A549 (cell line): ENCODE measurements at regions not wholly inside any gene's neighbourhood (a gene's known extent, or its start where the extent isn't known, plus 50 kb on each side); places are given as distances from the start of the nearest gene placed in this dataset.

ENCODE experiments used
- ATAC-seq, 2 experiments: fragments of 200-7000 bp in 1 of 2; fragments of >200 bp in 1 of 2; cut with Nextera tagmentation in 1 of 2; cut with Tn5 transposase in 1 of 2; 3 replicates each; pipeline versions ENCODE4 v1.8.0 to v1.9.1; 2018 to 2020; ENCODE audit warnings: mild to moderate bottlenecking in 1 of 2, moderate library complexity in 1 of 2
- CTCF ChIA-PET: fragments of 300-600 bp; sonication (Branson Sonifier 250); formaldehyde crosslinking; extraction: SDS; loops from one replicate; lab custom pipeline; 2021; ENCODE audit warnings: antibody characterized with exemption, inconsistent platforms; lab: Yijun Ruan, JAX
- POLR2A ChIA-PET: fragments of 350-600 bp; formaldehyde crosslinking; extraction: SDS; loops from one replicate; lab custom pipeline; 2021; ENCODE audit warnings: antibody characterized with exemption, inconsistent platforms; lab: Yijun Ruan, JAX
- DNase-seq, 2 experiments: peaks; one replicate each; pipeline versions ENCODE4 v3.0.0 to v3.0.0-alpha.2; 2011 to 2016; ENCODE audit warnings: low read depth in 1 of 2, low spot score in 1 of 2
- FAIRE-seq: peaks from 2 replicates; lab custom pipeline; 2011; peaks lifted over from hg19 to GRCh38; lab: Jason Lieb, UNC
- H3K27ac ChIP-seq, 2 experiments: fragments of >200 bp; sonication (Bioruptor Twin); formaldehyde crosslinking; 3 replicates each; pipeline ENCODE4 v1.5.1; 2016 to 2017
- H3K4me1 ChIP-seq: fragments of >200 bp; sonication (Bioruptor Twin); formaldehyde crosslinking; 3 replicates; pipeline ENCODE4 v1.6.1; 2016
- H3K4me2 ChIP-seq: fragments of >200 bp; sonication (Bioruptor Twin); formaldehyde crosslinking; 3 replicates; pipeline ENCODE4 v1.6.1; 2016
- H3K4me3 ChIP-seq: fragments of >200 bp; sonication (Bioruptor Twin); formaldehyde crosslinking; 3 replicates; pipeline ENCODE4 v1.5.1; 2016
- H3K9me3 ChIP-seq: fragments of >200 bp; sonication (Bioruptor Twin); formaldehyde crosslinking; 3 replicates; pipeline ENCODE4 v1.6.1; 2016
- CBX2 ChIP-seq: fragments of 200-600 bp; sonication (generic); IDR thresholded peaks from 2 replicates; pipeline ENCODE4 v1.6.1; 2016; ENCODE audit warnings: low read depth, mild to moderate bottlenecking, borderline replicate concordance
- CBX8 ChIP-seq: fragments of 200-600 bp; sonication (generic); IDR thresholded peaks from 2 replicates; pipeline ENCODE4 v1.6.1; 2016
- CTCF ChIP-seq: fragments of >200 bp; sonication (Bioruptor Twin); formaldehyde crosslinking; IDR thresholded peaks from 3 replicates; pipeline ENCODE4 v1.5.1; 2016
- E2F6 ChIP-seq: IDR thresholded peaks from 2 replicates; pipeline ENCODE4 v1.6.1; 2012; ENCODE audit warnings: low read depth, borderline replicate concordance
- EHMT2 ChIP-seq: fragments of 200-600 bp; sonication (generic); IDR thresholded peaks from 2 replicates; pipeline ENCODE4 v1.6.1; 2016; ENCODE audit warnings: antibody characterized with exemption, low read depth, mild to moderate bottlenecking, moderate library complexity
- EP300 ChIP-seq, 2 experiments: fragments of >200 bp; sonication (Bioruptor Twin); formaldehyde crosslinking; IDR thresholded peaks; 2 replicates in 1 of 2; 3 replicates in 1 of 2; pipeline ENCODE4 v1.6.1; 2016 to 2017
- FOSB ChIP-seq: fragments of 250-450 bp; sonication (Bioruptor Pico); IDR thresholded peaks from 2 replicates; pipeline ENCODE4 v1.5.0; 2020; ENCODE audit warnings: mild to moderate bottlenecking, moderate library complexity
- FOSL2 ChIP-seq, 2 experiments: fragments of 450-650 bp in 1 of 2; fragments of >200 bp in 1 of 2; sonication (Bioruptor Twin) in 1 of 2; formaldehyde crosslinking; IDR thresholded peaks; 2 replicates each; pipeline versions ENCODE4 v1.5.0 to v1.6.1; 2016 to 2020; ENCODE audit warnings: mild to moderate bottlenecking in 1 of 2, moderate library complexity in 1 of 2
- GATA3 ChIP-seq: IDR thresholded peaks from 2 replicates; pipeline ENCODE4 v1.6.1; 2012; ENCODE audit warnings: borderline replicate concordance
- HEYL ChIP-seq: fragments of 250-450 bp; sonication (Bioruptor Pico); IDR thresholded peaks from 2 replicates; pipeline ENCODE4 v1.8.0; 2021; ENCODE audit warnings: mild to moderate bottlenecking, moderate library complexity
- HOXB13 ChIP-seq: fragments of 250-450 bp; sonication (Bioruptor Pico); IDR thresholded peaks from 2 replicates; pipeline ENCODE4 v1.5.0; 2020; ENCODE audit warnings: low read depth, mild to moderate bottlenecking, moderate library complexity
- HOXB5 ChIP-seq: fragments of 250-450 bp; sonication (Bioruptor Pico); IDR thresholded peaks from 2 replicates; pipeline ENCODE4 v1.5.0; 2020; ENCODE audit warnings: mild to moderate bottlenecking, moderate library complexity
- MAZ ChIP-seq: fragments of 150-350 bp; IDR thresholded peaks from 2 replicates; pipeline ENCODE4 v1.6.1; 2014; ENCODE audit warnings: antibody characterized with exemption, low read depth, low read length, borderline replicate concordance
- MYC ChIP-seq: IDR thresholded peaks from 2 replicates; pipeline ENCODE4 v1.6.1; 2012; ENCODE audit warnings: mild to moderate bottlenecking, inconsistent platforms, low read length, improper control_type of control experiment, borderline replicate concordance
- NPAS2 ChIP-seq: fragments of 250-450 bp; sonication (Bioruptor Pico); IDR thresholded peaks from 2 replicates; pipeline ENCODE4 v1.8.0; 2022; ENCODE audit warnings: mild to moderate bottlenecking, moderate library complexity, borderline replicate concordance
- PBX3 ChIP-seq: IDR thresholded peaks from 2 replicates; pipeline ENCODE4 v1.6.1; 2012
- PHF8 ChIP-seq: fragments of 200-600 bp; sonication (generic); IDR thresholded peaks from 2 replicates; pipeline ENCODE4 v1.6.1; 2016; ENCODE audit warnings: low read depth, mild to moderate bottlenecking, antibody characterized with exemption, moderate library complexity, borderline replicate concordance
- RAD21 ChIP-seq, 2 experiments: fragments of >200 bp in 1 of 2; sonication (Bioruptor Twin) in 1 of 2; formaldehyde crosslinking in 1 of 2; IDR thresholded peaks in 1 of 2; conservative IDR thresholded peaks in 1 of 2; 2 replicates in 1 of 2; 3 replicates in 1 of 2; pipeline ENCODE4 v1.6.1; 2012 to 2018; ENCODE audit warnings: inconsistent platforms in 1 of 2
- REST ChIP-seq: fragments of 200-600 bp; sonication (generic); IDR thresholded peaks from 2 replicates; pipeline ENCODE4 v1.6.1; 2016; ENCODE audit warnings: antibody characterized with exemption, mild to moderate bottlenecking, moderate library complexity
- RFX5 ChIP-seq: fragments of 450-650 bp; IDR thresholded peaks from 2 replicates; pipeline ENCODE4 v1.7.1; 2014; ENCODE audit warnings: antibody characterized with exemption, mild to moderate bottlenecking, moderate library complexity
- TP53 ChIP-seq: fragments of 250-450 bp; sonication (Bioruptor Pico); IDR thresholded peaks from 2 replicates; pipeline ENCODE4 v1.5.0; 2021; ENCODE audit warnings: mild to moderate bottlenecking, moderate library complexity
- ZC3H11A ChIP-seq: fragments of 450-650 bp; IDR thresholded peaks from 2 replicates; pipeline ENCODE4 v1.6.1; 2014; ENCODE audit warnings: antibody characterized with exemption, mild to moderate bottlenecking
- ZFP36 ChIP-seq: fragments of 450-650 bp; IDR thresholded peaks from 2 replicates; pipeline ENCODE4 v1.6.1; 2014; ENCODE audit warnings: borderline replicate concordance; ENCODE audit not compliant: partially characterized antibody
- WGBS: methylation state at CpG from one replicate; pipeline ENCODE4 v1.1.6; 2017; ENCODE audit errors: missing lambda C conversion rate; 5-methylcytosine and 5-hydroxymethylcytosine counted together

- POLR2A ChIA-PET, result no interaction called here
- no peak overlapping the region for H3K4me2 ChIP-seq
- DNase-seq (peak in 1 of 2 experiments; percentile 53), FAIRE-seq (no peak), ATAC-seq (peak in 1 of 2 experiments; percentile 32; a peak in 1 of 6 replicates)
- WGBS, result 58% methylated on average over 8 of the region's 8 CpGs
- TF ChIP-seq RAD21 (conservative IDR thresholded peaks at IDR 0.05 in 1 of 2, IDR thresholded peaks at IDR 0.05 in 1 of 2) (no peak), TP53 (CRISPR knock-in tag) (no peak), EP300 (IDR thresholded peaks at IDR 0.05) (no peak), E2F6 (no peak), CBX2 (no peak), PBX3 (no peak), NPAS2 (CRISPR knock-in tag) (no peak), CTCF (no peak), GATA3 (no peak), REST (no peak), MYC (no peak), EHMT2 (no peak), HEYL (CRISPR knock-in tag) (no peak), CBX8 (no peak), HOXB5 (no peak), RFX5 (no peak), FOSB (no peak), PHF8 (no peak)
- peaks cover 4% of the 10 kb centered on the region for H3K4me1 ChIP-seq
- no peak overlapping the region for H3K27ac ChIP-seq
- H3K4me3 ChIP-seq, result no peak overlapping the region
- no peaks in the 10 kb centered on the region for H3K9me3 ChIP-seq
- CTCF ChIA-PET, result interaction anchor here (0.6 to 1.1 kb wide), 2 partner anchors 64 to 1417 kb away, joined by 3 to 4 read pairs; no protein-coding TSS in a partner anchor
These were observed 66.0 kb upstream of the FAM136A start for GRCh38 chr2:70367722-70368323.

GRCh38 chr2:70362661-70363060 is 60.8 kb upstream of the FAM136A start:
- ATAC-seq (peak; percentile 76 to 80), DNase-seq (peak; percentile 56 to 64), FAIRE-seq (no peak)
- Histone ChIP-seq H3K4me2 (peak overlapping the region; percentile 40), H3K4me1 (peaks cover 21% of the 10 kb centered on the region), H3K9me3 (no peaks in the 10 kb centered on the region), H3K27ac (0 out of 6 replicates have a peak overlapping the region, but pooled peaks of 1 of the 2 experiments have one; percentile 9), H3K4me3 (no peak overlapping the region)
- ChIA-PET CTCF (interaction anchor here (0.8 to 6.9 kb wide), 5 partner anchors 21 to 285 kb away, joined by 3 to 34 read pairs (median 6); no protein-coding TSS in a partner anchor), POLR2A (interaction anchor here (1.1 kb wide), 1 partner anchor 69 kb away, joined by 3 read pairs; the partner anchor contains the start of gene SNRPG)
- WGBS, result 30% methylated on average over 6 of the region's 6 CpGs
- no peak for TF ChIP-seq EHMT2
- TF ChIP-seq HOXB13, result no peak
- no peak for TF ChIP-seq FOSB
- TF ChIP-seq FOSL2 (IDR thresholded peaks at IDR 0.05), result no peak
- TF ChIP-seq FOSL2 (CRISPR knock-in tag; IDR thresholded peaks at IDR 0.05), result peak; percentile 47
- TF ChIP-seq CBX2, result no peak
- no peak for TF ChIP-seq MAZ
- no peak for TF ChIP-seq ZFP36
- TF ChIP-seq ZC3H11A, result no peak
